Fibroblast of the aortic adventitia (primary cell): ENCODE measurements at regions not wholly inside any gene's neighbourhood (a gene's known extent, or its start where the extent isn't known, plus 50 kb on each side); places are given as distances from the start of the nearest gene placed in this dataset.

Source experiments
- DNase-seq: peaks from one replicate; pipeline ENCODE4 v3.0.0-alpha.2; 2010; ENCODE audit warnings: low read depth
- H3K4me3 ChIP-seq: 2 replicates; pipeline ENCODE4 v1.5.1; 2011; ENCODE audit warnings: low read depth, mild to moderate bottlenecking, control low read depth, low read length, moderate library complexity
- CTCF ChIP-seq: IDR thresholded peaks from 2 replicates; pipeline ENCODE4 v1.5.1; 2011; ENCODE audit warnings: mild to moderate bottlenecking, low read length, control low read depth, inconsistent platforms; ENCODE audit not compliant: insufficient read depth

GRCh38 chr1:47559944-47560695 is 122.3 kb downstream of the FOXD2 start:
- no peak for TF ChIP-seq CTCF
- no peak overlapping the region for H3K4me3 ChIP-seq
- no peak for DNase-seq

GRCh38 chr1:47561523-47562007 is 123.7 kb downstream of the FOXD2 start:
- no peak for DNase-seq
- no peak overlapping the region for H3K4me3 ChIP-seq
- no peak for TF ChIP-seq CTCF

GRCh38 chr1:47562147-47562546 is 124.3 kb downstream of the FOXD2 start:
- no peak overlapping the region for H3K4me3 ChIP-seq
- DNase-seq: no peak
- TF ChIP-seq CTCF: no peak

DNA sequence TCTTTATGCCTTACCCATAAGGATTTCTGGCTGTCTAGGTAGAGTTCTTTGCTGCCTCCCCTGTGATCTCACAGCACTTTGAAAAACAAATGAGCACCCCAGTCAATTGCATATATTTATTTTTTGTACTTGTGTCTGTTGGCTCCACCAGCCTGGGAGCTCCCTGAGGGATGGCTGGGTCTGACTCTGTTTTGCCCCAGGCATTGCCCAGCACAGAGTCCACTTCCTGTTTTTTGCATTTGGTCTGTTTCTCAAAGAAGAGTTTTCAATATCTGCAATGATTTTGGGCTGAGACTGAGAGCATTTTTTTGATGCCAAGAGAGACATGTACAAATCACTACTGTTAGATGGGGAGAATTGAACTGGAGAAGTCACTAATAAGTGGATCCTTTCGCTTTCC is 125.0 kb downstream of the FOXD2 start:
- no peak for TF ChIP-seq CTCF
- H3K4me3 ChIP-seq: no peak overlapping the region
- no peak for DNase-seq

DNA sequence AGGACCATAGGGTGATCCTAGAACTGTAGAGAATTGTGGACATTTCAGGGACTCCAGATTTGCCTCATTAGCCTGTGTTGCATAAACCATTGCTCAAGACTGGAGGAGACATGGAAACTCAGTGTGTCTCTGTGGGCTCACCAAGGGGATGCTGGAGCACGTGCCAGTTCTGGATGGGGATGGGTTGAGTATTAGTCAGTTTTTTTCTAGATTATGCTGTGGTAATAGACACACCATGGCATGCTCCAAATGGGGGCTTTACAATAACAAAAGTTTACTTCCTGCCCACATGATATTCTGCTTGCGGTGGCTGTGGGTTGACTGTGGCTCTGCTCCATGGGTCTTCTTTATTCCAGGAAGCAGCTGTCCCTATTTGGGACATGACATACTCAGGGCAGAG is 125.4 kb downstream of the FOXD2 start:
- no peak overlapping the region for H3K4me3 ChIP-seq
- no peak for DNase-seq
- TF ChIP-seq CTCF: no peak

DNA sequence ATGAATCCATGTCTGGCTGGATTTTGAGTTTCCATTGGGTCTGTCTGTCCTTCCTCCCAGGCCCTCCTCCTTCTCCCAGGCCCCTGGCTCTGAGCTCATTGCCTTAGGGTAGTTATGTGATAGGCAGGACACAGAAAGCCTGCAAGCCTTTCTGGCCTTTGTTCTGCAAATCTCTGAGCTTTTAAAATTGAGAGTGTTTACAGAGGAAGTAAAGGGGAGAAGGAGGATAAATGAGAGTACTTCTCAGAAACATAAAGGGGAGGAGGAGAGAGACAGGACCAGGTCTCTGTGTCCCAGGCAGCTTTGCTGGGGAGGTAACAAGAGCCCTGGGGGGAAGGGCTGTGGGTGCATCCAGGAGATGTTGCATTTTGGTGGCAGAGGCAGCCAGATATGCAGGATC is 126.7 kb downstream of the FOXD2 start:
- no peak for DNase-seq
- TF ChIP-seq CTCF: no peak
- no peak overlapping the region for H3K4me3 ChIP-seq

DNA sequence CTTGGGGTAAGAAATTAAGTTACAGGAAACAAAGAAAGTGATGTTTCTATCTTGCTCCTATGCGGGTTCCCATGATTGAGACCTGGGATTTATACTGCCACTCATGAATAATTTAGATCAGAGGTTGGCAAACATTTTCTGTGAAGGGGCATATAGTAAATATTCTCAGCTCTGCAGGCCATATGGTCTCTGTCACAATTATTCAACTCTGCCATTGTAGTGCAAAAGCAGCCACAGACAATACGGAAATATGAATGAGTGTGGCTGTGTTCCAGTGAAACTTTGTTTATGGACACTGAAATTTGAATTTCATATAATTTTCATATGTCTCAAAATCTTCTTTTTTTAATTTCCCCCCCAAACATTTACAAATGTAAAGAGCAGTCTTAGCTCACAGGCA is 127.2 kb downstream of the FOXD2 start:
- H3K4me3 ChIP-seq: no peak overlapping the region
- no peak for DNase-seq
- no peak for TF ChIP-seq CTCF
